ENCODE measurements at regions not wholly inside any gene's neighbourhood (a gene's known extent, or its start where the extent isn't known, plus 50 kb on each side); places are given as distances from the start of the nearest gene placed in this dataset.

DNA sequence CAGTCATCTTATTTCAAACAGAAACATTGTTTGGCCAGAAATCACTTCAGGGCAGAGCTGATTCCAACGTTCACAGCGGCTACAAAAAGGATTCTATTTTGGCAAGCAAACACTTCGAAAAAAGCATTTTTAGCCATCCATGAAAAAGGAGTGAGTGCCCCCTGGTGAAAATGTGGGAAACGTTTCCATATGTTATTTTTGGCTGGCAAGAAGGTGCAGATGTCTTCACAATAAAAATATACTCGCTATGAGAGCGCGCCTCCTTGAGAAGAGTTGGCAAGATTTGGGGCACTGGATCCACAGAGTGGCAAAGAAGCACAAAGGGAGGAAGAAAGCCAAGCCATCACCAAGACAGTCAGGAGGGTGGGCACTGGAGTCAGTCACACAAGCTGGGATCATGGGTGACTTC lies 191.1 kb downstream of the CHD9NB start:
- TF ChIP-seq, protein P1, sequence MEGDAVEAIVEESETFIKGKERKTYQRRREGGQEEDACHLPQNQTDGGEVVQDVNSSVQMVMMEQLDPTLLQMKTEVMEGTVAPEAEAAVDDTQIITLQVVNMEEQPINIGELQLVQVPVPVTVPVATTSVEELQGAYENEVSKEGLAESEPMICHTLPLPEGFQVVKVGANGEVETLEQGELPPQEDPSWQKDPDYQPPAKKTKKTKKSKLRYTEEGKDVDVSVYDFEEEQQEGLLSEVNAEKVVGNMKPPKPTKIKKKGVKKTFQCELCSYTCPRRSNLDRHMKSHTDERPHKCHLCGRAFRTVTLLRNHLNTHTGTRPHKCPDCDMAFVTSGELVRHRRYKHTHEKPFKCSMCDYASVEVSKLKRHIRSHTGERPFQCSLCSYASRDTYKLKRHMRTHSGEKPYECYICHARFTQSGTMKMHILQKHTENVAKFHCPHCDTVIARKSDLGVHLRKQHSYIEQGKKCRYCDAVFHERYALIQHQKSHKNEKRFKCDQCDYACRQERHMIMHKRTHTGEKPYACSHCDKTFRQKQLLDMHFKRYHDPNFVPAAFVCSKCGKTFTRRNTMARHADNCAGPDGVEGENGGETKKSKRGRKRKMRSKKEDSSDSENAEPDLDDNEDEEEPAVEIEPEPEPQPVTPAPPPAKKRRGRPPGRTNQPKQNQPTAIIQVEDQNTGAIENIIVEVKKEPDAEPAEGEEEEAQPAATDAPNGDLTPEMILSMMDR (IDR thresholded peaks at IDR 0.05; ENCODE audit: low read depth, low read length, poor library complexity, severe bottlenecking), result no peak
- no peak for TF ChIP-seq EZH2phosphoT487 (IDR thresholded peaks at IDR 0.05; ENCODE audit: borderline replicate concordance, low read length)
